Neural cell (in vitro differentiated cells): ENCODE measurements at regions not wholly inside any gene's neighbourhood (a gene's known extent, or its start where the extent isn't known, plus 50 kb on each side); places are given as distances from the start of the nearest gene placed in this dataset.

ENCODE experiments used
- H2AFZ ChIP-seq: fragments of 200-600, 300-800 bp; sonication (generic), shearing (Covaris generic); 2 replicates; pipeline ENCODE4 v1.6.0; 2014; ENCODE audit warnings: low read depth, mild to moderate bottlenecking, antibody characterized with exemption, low read length, moderate library complexity
- H3F3A ChIP-seq: fragments of 200-600 bp; shearing (Covaris generic); 2 replicates; pipeline ENCODE4 v1.6.1; 2016; ENCODE audit warnings: mild to moderate bottlenecking, moderate library complexity, mixed read lengths, antibody characterized with exemption, low read length; ENCODE audit not compliant: insufficient read depth, poor library complexity, severe bottlenecking
- H3K27ac ChIP-seq: fragments of 200-600, 300-800 bp; sonication (generic), shearing (Covaris generic); 2 replicates; pipeline ENCODE4 v1.5.1; 2014; ENCODE audit warnings: mild to moderate bottlenecking, low read length, moderate library complexity
- H3K27me3 ChIP-seq: fragments of 300-800, 200-600 bp; sonication (generic), shearing (Covaris generic); 2 replicates; pipeline ENCODE4 v1.6.0; 2014; ENCODE audit warnings: mild to moderate bottlenecking, low read depth, low read length, moderate library complexity; ENCODE audit not compliant: insufficient read depth
- H3K36me3 ChIP-seq: fragments of 300-800, 200-600 bp; sonication (generic), shearing (Covaris generic); 2 replicates; pipeline ENCODE4 v1.5.1; 2014; ENCODE audit warnings: mild to moderate bottlenecking, antibody characterized with exemption, low read length, moderate library complexity; ENCODE audit not compliant: insufficient read depth
- H3K4me2 ChIP-seq: fragments of 300-800, 200-600 bp; sonication (generic), shearing (Covaris generic); 2 replicates; pipeline ENCODE4 v1.6.0; 2014; ENCODE audit warnings: mild to moderate bottlenecking, low read length
- H3K4me3 ChIP-seq: fragments of 300-800, 200-600 bp; sonication (generic), shearing (Covaris generic); 2 replicates; pipeline ENCODE4 v1.5.1; 2014; ENCODE audit warnings: mild to moderate bottlenecking, low read length, moderate library complexity
- H3K79me2 ChIP-seq: fragments of 200-600 bp; shearing (Covaris generic); replicated peaks from 2 replicates; pipeline ENCODE4 v1.6.0; 2014; ENCODE audit warnings: mild to moderate bottlenecking, low read length, moderate library complexity; ENCODE audit not compliant: insufficient read depth
- H3K9ac ChIP-seq: fragments of 300-800, 200-600 bp; sonication (generic), shearing (Covaris generic); 2 replicates; pipeline ENCODE4 v1.6.1; 2016; ENCODE audit warnings: mild to moderate bottlenecking, low read length, mixed read lengths
- H3K9me2 ChIP-seq: fragments of 200-600 bp; shearing (Covaris generic); 2 replicates; pipeline ENCODE4 v1.6.1; 2016; ENCODE audit warnings: mild to moderate bottlenecking, low read length, mixed read lengths; ENCODE audit not compliant: insufficient read depth
- H3K9me3 ChIP-seq: fragments of 200-600, 300-800 bp; sonication (generic), shearing (Covaris generic); 2 replicates; pipeline ENCODE4 v1.6.1; 2016; ENCODE audit warnings: mild to moderate bottlenecking, mixed run types, low read length, moderate library complexity, mixed read lengths
- H4K20me1 ChIP-seq: fragments of 200-600 bp; shearing (Covaris generic); 2 replicates; pipeline ENCODE4 v1.6.1; 2016; ENCODE audit warnings: mild to moderate bottlenecking, mixed run types; ENCODE audit not compliant: insufficient read depth
- EP300 ChIP-seq: fragments of 450-650 bp; conservative IDR thresholded peaks from 2 replicates; pipeline ENCODE4 v1.6.1; 2014; ENCODE audit warnings: antibody characterized with exemption, mild to moderate bottlenecking, moderate library complexity; ENCODE audit not compliant: poor library complexity, severe bottlenecking
- EZH2 ChIP-seq: fragments of 200-600, 300-800 bp; shearing (Covaris generic), sonication (generic); IDR thresholded peaks from 2 replicates; pipeline ENCODE4 v1.6.1; 2014; ENCODE audit warnings: antibody characterized with exemption, low read length, borderline replicate concordance, mild to moderate bottlenecking; ENCODE audit not compliant: insufficient read depth, poor library complexity, severe bottlenecking
- MXI1 ChIP-seq: fragments of 450-650 bp; conservative IDR thresholded peaks from 2 replicates; pipeline ENCODE4 v1.6.1; 2014; ENCODE audit warnings: antibody characterized with exemption, mild to moderate bottlenecking; ENCODE audit not compliant: poor library complexity, severe bottlenecking
- POLR2AphosphoS5 ChIP-seq: IDR thresholded peaks from 2 replicates; pipeline ENCODE4 v1.6.1; 2012
- RAD21 ChIP-seq: fragments of 450-650 bp; conservative IDR thresholded peaks from 2 replicates; pipeline ENCODE4 v1.6.1; 2014; ENCODE audit warnings: antibody characterized with exemption, mild to moderate bottlenecking, moderate library complexity
- SMC3 ChIP-seq: fragments of 450-650 bp; conservative IDR thresholded peaks from 2 replicates; pipeline ENCODE4 v1.6.1; 2014; ENCODE audit warnings: antibody characterized with exemption, mild to moderate bottlenecking, moderate library complexity; ENCODE audit not compliant: poor library complexity
- TAF1 ChIP-seq: IDR thresholded peaks from 2 replicates; pipeline ENCODE4 v1.6.1; 2012; ENCODE audit warnings: low read depth
- TF ChIP-seq, protein P1 (sequence below): IDR thresholded peaks from 2 replicates; pipeline ENCODE4 v1.6.1; 2012; ENCODE audit warnings: borderline replicate concordance
- TF ChIP-seq, protein P2 (sequence below): fragments of 450-650 bp; IDR thresholded peaks from 2 replicates; pipeline ENCODE4 v1.5.1; 2014; ENCODE audit warnings: antibody characterized with exemption, mild to moderate bottlenecking, moderate library complexity; ENCODE audit not compliant: poor library complexity, severe bottlenecking

DNA sequence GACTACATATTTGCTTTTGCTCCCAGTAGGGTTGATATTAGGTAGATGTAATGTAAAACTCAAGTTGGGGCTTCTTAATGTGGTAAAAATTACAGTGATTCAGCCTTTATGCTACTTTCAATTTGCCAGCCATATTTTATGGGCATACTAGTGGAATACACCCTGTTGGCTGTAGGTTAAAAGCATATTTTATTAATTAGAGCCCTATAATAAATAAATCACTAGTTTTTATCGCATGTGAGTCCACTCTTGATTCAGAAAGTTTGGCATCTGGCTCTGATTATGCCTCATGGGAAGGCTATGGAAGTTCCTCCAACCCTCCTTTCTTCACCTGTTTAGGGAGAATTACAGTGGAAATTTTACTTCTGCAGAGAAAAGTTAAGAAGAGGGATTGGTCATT, 390.9 kb downstream of the GATA3 start:
- no peaks in the 10 kb centered on the region for H3K9me2 ChIP-seq
- no peaks in the 10 kb centered on the region for H3K27me3 ChIP-seq
- H3F3A ChIP-seq: no peaks in the 10 kb centered on the region
- TF ChIP-seq EP300: no peak
- no peak for TF ChIP-seq MXI1
- no peak for TF ChIP-seq TAF1
- TF ChIP-seq, protein P1, sequence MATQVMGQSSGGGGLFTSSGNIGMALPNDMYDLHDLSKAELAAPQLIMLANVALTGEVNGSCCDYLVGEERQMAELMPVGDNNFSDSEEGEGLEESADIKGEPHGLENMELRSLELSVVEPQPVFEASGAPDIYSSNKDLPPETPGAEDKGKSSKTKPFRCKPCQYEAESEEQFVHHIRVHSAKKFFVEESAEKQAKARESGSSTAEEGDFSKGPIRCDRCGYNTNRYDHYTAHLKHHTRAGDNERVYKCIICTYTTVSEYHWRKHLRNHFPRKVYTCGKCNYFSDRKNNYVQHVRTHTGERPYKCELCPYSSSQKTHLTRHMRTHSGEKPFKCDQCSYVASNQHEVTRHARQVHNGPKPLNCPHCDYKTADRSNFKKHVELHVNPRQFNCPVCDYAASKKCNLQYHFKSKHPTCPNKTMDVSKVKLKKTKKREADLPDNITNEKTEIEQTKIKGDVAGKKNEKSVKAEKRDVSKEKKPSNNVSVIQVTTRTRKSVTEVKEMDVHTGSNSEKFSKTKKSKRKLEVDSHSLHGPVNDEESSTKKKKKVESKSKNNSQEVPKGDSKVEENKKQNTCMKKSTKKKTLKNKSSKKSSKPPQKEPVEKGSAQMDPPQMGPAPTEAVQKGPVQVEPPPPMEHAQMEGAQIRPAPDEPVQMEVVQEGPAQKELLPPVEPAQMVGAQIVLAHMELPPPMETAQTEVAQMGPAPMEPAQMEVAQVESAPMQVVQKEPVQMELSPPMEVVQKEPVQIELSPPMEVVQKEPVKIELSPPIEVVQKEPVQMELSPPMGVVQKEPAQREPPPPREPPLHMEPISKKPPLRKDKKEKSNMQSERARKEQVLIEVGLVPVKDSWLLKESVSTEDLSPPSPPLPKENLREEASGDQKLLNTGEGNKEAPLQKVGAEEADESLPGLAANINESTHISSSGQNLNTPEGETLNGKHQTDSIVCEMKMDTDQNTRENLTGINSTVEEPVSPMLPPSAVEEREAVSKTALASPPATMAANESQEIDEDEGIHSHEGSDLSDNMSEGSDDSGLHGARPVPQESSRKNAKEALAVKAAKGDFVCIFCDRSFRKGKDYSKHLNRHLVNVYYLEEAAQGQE: no peak
- TF ChIP-seq POLR2AphosphoS5: no peak
- H3K36me3 ChIP-seq: no peaks in the 10 kb centered on the region
- H3K4me3 ChIP-seq: no peak overlapping the region
- no peaks in the 10 kb centered on the region for H3K9me3 ChIP-seq
- no peak overlapping the region for H3K4me2 ChIP-seq
- no peak overlapping the region for H3K9ac ChIP-seq
- H2AFZ ChIP-seq: no peak overlapping the region
- H4K20me1 ChIP-seq: no peaks in the 10 kb centered on the region
- H3K27ac ChIP-seq: no peak overlapping the region
- no peaks in the 10 kb centered on the region for H3K79me2 ChIP-seq

DNA sequence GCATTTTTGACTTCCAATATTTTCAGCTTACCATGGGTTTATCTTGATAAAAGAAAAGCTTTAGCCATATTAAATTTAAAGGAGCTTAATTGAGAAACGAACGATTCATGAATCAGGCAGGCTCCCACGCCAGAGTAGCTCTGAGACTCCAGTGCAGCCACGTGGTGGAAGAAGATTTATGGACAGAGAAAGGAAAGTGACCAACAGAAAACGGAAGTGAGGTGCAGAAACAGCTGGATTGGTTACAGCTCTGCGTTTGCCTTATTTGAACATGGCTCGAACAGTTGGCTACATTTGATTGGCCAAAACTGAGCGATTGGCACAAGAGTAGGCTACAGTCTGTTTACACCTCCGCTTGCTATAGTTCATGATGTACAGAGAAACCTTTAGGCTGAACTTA, 395.4 kb downstream of the GATA3 start:
- no peaks in the 10 kb centered on the region for H3K27me3 ChIP-seq
- no peak overlapping the region for H2AFZ ChIP-seq
- no peaks in the 10 kb centered on the region for H3F3A ChIP-seq
- H3K9ac ChIP-seq: no peak overlapping the region
- no peak for TF ChIP-seq RAD21
- no peak overlapping the region for H3K27ac ChIP-seq
- no peak overlapping the region for H3K4me2 ChIP-seq
- H3K9me2 ChIP-seq: no peaks in the 10 kb centered on the region
- no peaks in the 10 kb centered on the region for H3K9me3 ChIP-seq
- H4K20me1 ChIP-seq: no peaks in the 10 kb centered on the region
- H3K4me3 ChIP-seq: no peak overlapping the region
- H3K79me2 ChIP-seq: no peaks in the 10 kb centered on the region
- no peaks in the 10 kb centered on the region for H3K36me3 ChIP-seq

DNA sequence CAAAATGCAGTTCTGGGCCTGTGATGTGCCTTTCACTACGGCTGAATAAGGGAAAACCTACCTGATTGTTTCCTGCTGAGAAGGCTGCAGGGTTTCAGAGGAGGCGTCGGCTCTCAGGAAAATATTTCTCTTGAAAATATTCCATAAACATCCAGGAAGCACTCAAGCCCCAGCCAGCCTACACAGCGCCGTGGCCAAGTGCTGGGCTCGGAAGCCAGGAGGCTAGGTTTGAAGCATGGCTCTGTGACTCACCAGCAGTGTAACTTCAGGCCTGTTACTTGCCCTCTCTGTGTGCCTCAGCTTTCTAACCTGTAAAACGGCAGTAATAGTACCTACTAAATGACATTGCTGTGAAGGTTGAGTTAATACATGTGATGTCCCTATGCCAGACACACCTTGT, 399.1 kb downstream of the GATA3 start:
- no peak overlapping the region for H3K4me2 ChIP-seq
- H2AFZ ChIP-seq: no peak overlapping the region
- H3K79me2 ChIP-seq: no peaks in the 10 kb centered on the region
- no peaks in the 10 kb centered on the region for H3F3A ChIP-seq
- H3K9ac ChIP-seq: no peak overlapping the region
- H3K9me3 ChIP-seq: no peaks in the 10 kb centered on the region
- no peaks in the 10 kb centered on the region for H3K9me2 ChIP-seq
- H4K20me1 ChIP-seq: no peaks in the 10 kb centered on the region
- no peaks in the 10 kb centered on the region for H3K27me3 ChIP-seq
- H3K36me3 ChIP-seq: no peaks in the 10 kb centered on the region
- no peak overlapping the region for H3K27ac ChIP-seq
- no peak overlapping the region for H3K4me3 ChIP-seq
- TF ChIP-seq, protein P2, sequence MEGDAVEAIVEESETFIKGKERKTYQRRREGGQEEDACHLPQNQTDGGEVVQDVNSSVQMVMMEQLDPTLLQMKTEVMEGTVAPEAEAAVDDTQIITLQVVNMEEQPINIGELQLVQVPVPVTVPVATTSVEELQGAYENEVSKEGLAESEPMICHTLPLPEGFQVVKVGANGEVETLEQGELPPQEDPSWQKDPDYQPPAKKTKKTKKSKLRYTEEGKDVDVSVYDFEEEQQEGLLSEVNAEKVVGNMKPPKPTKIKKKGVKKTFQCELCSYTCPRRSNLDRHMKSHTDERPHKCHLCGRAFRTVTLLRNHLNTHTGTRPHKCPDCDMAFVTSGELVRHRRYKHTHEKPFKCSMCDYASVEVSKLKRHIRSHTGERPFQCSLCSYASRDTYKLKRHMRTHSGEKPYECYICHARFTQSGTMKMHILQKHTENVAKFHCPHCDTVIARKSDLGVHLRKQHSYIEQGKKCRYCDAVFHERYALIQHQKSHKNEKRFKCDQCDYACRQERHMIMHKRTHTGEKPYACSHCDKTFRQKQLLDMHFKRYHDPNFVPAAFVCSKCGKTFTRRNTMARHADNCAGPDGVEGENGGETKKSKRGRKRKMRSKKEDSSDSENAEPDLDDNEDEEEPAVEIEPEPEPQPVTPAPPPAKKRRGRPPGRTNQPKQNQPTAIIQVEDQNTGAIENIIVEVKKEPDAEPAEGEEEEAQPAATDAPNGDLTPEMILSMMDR: no peak
- TF ChIP-seq MXI1 (no peak), POLR2AphosphoS5 (no peak), RAD21 (no peak), TAF1 (no peak), SMC3 (no peak), EZH2 (no peak), EP300 (no peak)
- TF ChIP-seq, protein P1: no peak
